Transverse colon (tissue), 3 donors: ENCODE measurements at regions not wholly inside any gene's neighbourhood (a gene's known extent, or its start where the extent isn't known, plus 50 kb on each side); places are given as distances from the start of the nearest gene placed in this dataset.

Experiments used
- CTCF ChIP-seq, 5 experiments: fragments of 200-600 bp in 3 of 5; fragments of 450-650 bp in 2 of 5; sonication (generic) in 3 of 5; IDR thresholded peaks; 1 replicate in 2 of 5; 2 replicates in 3 of 5; pipeline ENCODE4 v1.5.1; 2016 to 2017; ENCODE audit warnings: antibody characterized with exemption in 5 of 5, inconsistent platforms in 3 of 5, mild to moderate bottlenecking in 2 of 5, moderate library complexity in 1 of 5
- EP300 ChIP-seq: sonication (generic); formaldehyde crosslinking; IDR thresholded peaks from one replicate; pipeline ENCODE4 v1.6.1; 2017; ENCODE audit warnings: antibody characterized with exemption, low read depth
- POLR2A ChIP-seq: fragments of 450-650 bp; IDR thresholded peaks from one replicate; pipeline ENCODE4 v1.6.1; 2016; ENCODE audit warnings: antibody characterized with exemption, mild to moderate bottlenecking, moderate library complexity

DNA sequence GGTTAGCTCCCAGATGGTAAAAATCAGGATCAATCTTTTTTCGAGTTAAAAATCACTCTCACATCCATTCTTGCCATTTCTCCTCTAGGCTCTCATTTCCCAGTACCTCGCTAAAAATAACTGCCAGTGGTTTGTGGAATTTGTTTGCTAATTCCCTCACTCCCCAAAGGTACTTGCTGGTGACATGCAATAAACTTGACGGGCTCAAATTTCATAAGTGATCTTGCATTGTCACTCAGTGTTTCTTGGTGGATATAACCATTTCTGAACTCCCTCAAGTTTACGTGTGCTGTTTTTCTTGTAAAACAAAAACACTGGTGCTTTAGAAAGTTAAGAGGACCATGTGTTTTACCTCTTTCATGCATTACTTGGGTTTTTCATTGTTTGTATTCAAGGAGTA is 399.2 kb upstream of the MKI67 start:
- TF ChIP-seq CTCF (IDR thresholded peaks at IDR 0.05) (no peak), POLR2A (no peak), EP300 (no peak)
